Right lobe of liver (tissue), 4 donors: ENCODE measurements at regions not wholly inside any gene's neighbourhood (a gene's known extent, or its start where the extent isn't known, plus 50 kb on each side); places are given as distances from the start of the nearest gene placed in this dataset.

ENCODE experiments used
- CTCF ChIP-seq, 4 donors: fragments of 200-600 bp in 3 of 4; fragments of 450-650 bp in 1 of 4; IDR thresholded peaks; one replicate each; pipeline versions ENCODE4 v1.5.1 to v1.8.0; 2016 to 2022; ENCODE audit warnings: antibody characterized with exemption in 4 of 4, mild to moderate bottlenecking in 2 of 4
- POLR2A ChIP-seq: fragments of 450-650 bp; IDR thresholded peaks from one replicate; pipeline ENCODE4 v1.6.1; 2017; ENCODE audit warnings: antibody characterized with exemption, mild to moderate bottlenecking
- donor health status: DM: no; HTN: no; CAD: no.
- donor health status: DM: no; HTN: no; CAD: no.
- donor health status: DM: no; HTN: yes; CAD: no.

GRCh38 chrX:63934791-63935190 lies 149.8 kb upstream of the ARHGEF9 start:
- TF ChIP-seq CTCF (IDR thresholded peaks at IDR 0.05) (no peak), POLR2A (no peak)
